ENCODE measurements at regions not wholly inside any gene's neighbourhood (a gene's known extent, or its start where the extent isn't known, plus 50 kb on each side); places are given as distances from the start of the nearest gene placed in this dataset.

DNA sequence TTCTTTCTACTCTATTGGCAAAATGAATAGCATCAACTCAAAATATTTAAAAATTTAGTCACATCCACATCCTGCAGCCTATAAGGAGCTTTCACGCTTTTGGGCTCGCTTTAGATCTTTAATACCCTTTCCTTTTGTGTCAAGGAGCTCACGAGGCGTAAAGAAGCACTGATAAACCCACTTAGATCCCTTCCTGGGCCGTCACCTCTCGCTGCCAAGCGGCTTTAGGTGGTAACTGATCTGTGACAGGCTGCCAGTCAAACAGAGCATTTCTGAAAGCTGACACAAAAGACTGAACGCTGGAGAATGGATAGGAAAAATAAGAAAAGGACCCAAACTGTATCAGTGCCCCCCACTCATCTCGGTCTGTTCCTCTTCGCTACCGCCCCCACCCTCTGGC is 385.7 kb upstream of the MMS22L start:
- H3K4me3 ChIP-seq (ENCODE audit: low read depth, low read length) = no peak overlapping the region
- TF ChIP-seq, protein P1, sequence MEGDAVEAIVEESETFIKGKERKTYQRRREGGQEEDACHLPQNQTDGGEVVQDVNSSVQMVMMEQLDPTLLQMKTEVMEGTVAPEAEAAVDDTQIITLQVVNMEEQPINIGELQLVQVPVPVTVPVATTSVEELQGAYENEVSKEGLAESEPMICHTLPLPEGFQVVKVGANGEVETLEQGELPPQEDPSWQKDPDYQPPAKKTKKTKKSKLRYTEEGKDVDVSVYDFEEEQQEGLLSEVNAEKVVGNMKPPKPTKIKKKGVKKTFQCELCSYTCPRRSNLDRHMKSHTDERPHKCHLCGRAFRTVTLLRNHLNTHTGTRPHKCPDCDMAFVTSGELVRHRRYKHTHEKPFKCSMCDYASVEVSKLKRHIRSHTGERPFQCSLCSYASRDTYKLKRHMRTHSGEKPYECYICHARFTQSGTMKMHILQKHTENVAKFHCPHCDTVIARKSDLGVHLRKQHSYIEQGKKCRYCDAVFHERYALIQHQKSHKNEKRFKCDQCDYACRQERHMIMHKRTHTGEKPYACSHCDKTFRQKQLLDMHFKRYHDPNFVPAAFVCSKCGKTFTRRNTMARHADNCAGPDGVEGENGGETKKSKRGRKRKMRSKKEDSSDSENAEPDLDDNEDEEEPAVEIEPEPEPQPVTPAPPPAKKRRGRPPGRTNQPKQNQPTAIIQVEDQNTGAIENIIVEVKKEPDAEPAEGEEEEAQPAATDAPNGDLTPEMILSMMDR (IDR thresholded peaks at IDR 0.05; ENCODE audit: low read depth, low read length) = no peak

DNA sequence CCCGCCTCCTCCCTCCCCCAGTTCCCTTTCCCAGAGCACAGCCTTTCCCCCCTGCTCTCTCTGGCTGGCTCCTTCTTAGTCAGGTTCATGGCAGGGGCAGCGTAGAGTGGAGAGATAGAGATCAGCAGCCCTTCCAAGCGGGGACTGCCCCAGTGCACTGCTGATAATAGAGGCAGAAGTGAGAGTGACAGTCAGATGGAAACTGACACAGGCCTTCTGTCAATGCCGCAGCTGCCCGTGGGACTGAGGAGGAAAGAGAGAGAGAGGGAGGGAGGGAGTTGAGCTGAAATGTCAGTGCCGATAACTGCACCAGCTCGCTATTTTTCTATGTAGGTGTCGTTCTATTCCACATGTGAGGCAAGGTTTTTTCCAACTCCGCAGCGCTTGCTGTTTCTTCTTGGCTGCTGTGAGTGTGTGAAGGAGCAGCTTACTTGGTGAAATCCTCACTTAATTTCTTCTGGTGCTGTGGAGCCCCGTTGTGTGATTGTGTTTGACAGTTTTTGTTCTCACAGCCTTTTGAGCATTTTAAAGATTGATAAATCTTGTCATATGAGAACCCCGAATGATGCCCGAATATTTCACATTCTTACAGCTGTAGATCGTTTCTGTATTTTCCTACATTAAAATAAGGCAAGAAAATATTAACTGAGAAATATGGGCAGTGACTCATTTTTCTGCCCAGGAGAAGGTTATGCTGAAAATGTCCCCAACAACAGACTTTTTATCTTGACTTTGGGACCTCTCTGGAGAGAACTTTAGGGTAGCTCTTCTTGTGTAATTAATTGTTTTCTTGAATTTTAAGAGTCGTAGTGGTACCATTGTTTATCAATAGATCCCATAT is 386.4 kb upstream of the MMS22L start:
- TF ChIP-seq, protein P1 (IDR thresholded peaks at IDR 0.05; ENCODE audit: low read depth, low read length) = no peak
- peak overlapping the region; percentile 19 for H3K4me3 ChIP-seq (ENCODE audit: low read depth, low read length)

DNA sequence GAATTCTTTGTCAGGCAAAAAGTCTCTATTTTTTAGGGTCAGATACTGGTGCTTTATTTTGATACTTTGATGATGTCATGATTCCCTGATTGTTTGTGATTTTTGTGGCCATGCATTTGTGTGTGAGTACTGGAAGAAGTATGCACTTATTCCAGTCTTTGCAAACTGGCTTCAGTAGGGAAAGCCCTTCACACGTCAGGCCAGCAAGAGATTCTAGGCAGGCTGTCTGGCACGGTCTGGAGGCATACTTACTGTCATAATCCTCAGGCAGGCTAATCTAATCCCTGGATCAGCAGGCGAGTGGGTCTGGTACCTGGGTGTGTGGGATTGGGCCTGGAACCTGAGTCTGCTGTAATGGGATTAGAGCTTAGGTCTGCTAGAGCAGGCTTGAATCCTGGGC is 391.8 kb upstream of the MMS22L start:
- H3K4me3 ChIP-seq (ENCODE audit: low read depth, low read length) = no peak overlapping the region
- TF ChIP-seq, protein P1 (IDR thresholded peaks at IDR 0.05; ENCODE audit: low read depth, low read length) = no peak

DNA sequence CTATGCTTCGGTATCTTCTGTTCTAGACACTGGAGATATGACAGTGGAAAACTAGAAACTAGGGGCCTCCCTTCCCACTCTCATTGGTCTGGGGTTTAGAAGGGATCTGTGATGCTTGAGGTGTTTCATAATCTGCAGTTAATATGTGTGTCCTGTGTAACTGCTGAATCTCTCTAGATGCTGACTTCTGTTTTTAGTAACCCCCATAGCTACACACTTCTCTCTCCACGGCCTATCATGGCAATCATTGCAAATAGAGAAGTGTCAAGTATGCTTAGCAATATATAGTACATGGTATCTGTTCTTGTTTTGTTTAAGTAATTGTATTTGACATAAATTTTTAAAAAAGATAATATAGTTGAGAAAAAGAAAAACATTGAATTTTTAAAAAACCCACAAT is 394.6 kb upstream of the MMS22L start:
- no peak overlapping the region for H3K4me3 ChIP-seq (ENCODE audit: low read depth, low read length)

DNA sequence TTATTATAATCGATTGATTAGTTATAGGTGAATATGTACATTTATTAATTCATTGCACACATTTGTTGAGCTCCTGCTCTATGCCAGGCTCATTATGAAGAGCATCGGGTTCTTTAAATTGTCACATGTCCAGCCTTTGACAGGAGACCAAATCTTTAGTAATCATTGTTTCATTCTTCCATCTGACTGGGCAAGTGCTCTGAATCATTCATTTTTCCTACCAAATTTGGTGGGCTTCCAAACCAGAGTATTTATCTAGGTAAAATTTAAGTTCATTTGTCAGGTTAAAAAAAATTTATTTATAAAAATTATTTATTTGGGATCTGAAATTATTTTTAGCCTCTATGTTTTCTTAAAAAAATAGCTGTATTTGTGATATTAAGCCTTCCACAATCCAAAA is 404.9 kb upstream of the MMS22L start:
- no peak overlapping the region for H3K4me3 ChIP-seq (ENCODE audit: low read depth, low read length)
- TF ChIP-seq, protein P1 (IDR thresholded peaks at IDR 0.05; ENCODE audit: low read depth, low read length) = no peak

More for the DNA sequence above, 394.6 kb upstream of the MMS22L start:
- TF ChIP-seq, protein P1 (IDR thresholded peaks at IDR 0.05; ENCODE audit: low read depth, low read length) = no peak

DNA sequence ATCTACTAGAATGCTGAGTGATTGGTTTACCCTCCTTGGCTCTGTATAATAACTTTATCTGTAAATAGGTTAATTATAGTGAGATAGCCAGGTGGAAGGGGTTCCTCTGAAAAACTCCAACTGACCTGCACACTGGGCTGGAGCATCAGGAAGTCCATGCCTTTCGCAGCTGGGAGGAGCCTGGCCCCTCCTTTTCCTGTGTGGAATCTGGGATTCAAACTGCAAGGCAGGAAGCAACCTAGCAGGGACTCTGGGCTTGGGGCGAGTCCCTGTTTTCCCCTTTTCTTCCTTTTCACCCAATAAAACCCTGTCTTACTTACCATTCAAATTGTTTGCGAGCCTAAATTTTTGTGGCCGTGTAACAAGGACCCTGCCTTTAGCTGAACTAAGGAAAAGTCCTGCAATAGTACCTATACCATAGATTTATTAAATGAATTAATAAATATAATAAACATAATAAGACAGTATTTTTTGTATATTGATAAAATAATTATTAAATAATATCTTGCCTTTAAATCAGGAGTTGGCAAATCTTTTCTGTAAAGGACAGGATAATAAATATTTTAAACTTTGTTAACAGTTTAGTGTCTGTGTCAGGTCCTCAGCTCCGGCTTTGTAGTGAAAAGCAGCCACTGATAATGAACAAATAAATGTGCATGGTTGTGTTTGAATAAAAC is 406.2 kb upstream of the MMS22L start:
- TF ChIP-seq, protein P1 (IDR thresholded peaks at IDR 0.05; ENCODE audit: low read depth, low read length) = no peak
- no peak overlapping the region for H3K4me3 ChIP-seq (ENCODE audit: low read depth, low read length)

DNA sequence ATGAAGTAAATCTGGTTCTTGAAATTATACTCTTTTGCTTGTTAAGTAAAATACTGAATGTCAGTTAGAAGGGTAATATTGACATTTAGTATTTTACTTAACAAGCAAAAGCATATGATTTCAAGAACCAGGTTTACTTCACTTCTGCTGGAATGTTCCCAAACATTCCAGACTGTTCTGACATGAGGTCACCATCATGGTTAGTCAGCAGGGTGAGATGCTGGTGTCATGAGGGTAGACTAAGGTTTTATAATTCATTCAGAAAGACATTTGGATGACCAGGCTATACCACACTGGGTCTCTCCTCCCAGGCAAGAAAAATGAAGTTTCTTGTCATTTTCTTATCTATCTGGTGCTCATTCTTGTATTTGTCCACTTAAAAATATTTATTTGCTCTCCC is 414.4 kb upstream of the MMS22L start:
- TF ChIP-seq, protein P1 (IDR thresholded peaks at IDR 0.05; ENCODE audit: low read depth, low read length) = no peak

More for the DNA sequence above, 414.4 kb upstream of the MMS22L start:
- no peak overlapping the region for H3K4me3 ChIP-seq (ENCODE audit: low read depth, low read length)

Measured in WI38 (cell line).